ENCODE measurements at regions not wholly inside any gene's neighbourhood (a gene's known extent, or its start where the extent isn't known, plus 50 kb on each side); places are given as distances from the start of the nearest gene placed in this dataset.

GRCh38 chr3:76463501-76463900 is 576.4 kb upstream of the ROBO2 start:
- no peak overlapping the region for H3K4me2 ChIP-seq
- H3K36me3 ChIP-seq (ENCODE audit: low read depth) = no peaks in the 10 kb centered on the region
- ChIA-PET CTCF (no interaction called here), POLR2A (ENCODE audit: unreplicated experiment) (no interaction called here)
- H3K4me1 ChIP-seq (replicated peaks; ENCODE audit: insufficient read depth) = no peaks in the 10 kb centered on the region
- no peaks in the 10 kb centered on the region for H3K9me2 ChIP-seq (ENCODE audit: insufficient read depth)
- H3K79me2 ChIP-seq (ENCODE audit: low read depth) = no peaks in the 10 kb centered on the region
- no peak overlapping the region for H3K4me3 ChIP-seq
- no peak overlapping the region for H3K27ac ChIP-seq
- intact Hi-C loops (cut with micrococcal nuclease; ENCODE audit: unreplicated experiment) = no loop called here
- H3K27me3 ChIP-seq (ENCODE audit: insufficient read depth, low read depth) = no peaks in the 10 kb centered on the region
- H3F3A ChIP-seq (ENCODE audit: insufficient read depth, low read depth) = no peaks in the 10 kb centered on the region
- H3K9me3 ChIP-seq (ENCODE audit: insufficient read depth, low read depth) = no peaks in the 10 kb centered on the region; the same call in 1 of the 2 replicates
- no TSS peak for BruUV-seq (replicated peaks)
- DNase-seq = no peak
- no peak for TF ChIP-seq CTCF (conservative IDR thresholded peaks at IDR 0.05)
- TF ChIP-seq EZH2 (IDR thresholded peaks at IDR 0.05; ENCODE audit: low read depth) = no peak
- no peak overlapping the region for H2AFZ ChIP-seq
- H4K20me1 ChIP-seq (ENCODE audit: insufficient read depth) = no peaks in the 10 kb centered on the region

- BruUV-seq (replicated peaks) = no TSS peak
- Histone ChIP-seq H3K4me2 (no peak overlapping the region), H3K36me3 (ENCODE audit: low read depth) (no peaks in the 10 kb centered on the region), H3K4me3 (no peak overlapping the region), H3K9me3 (ENCODE audit: insufficient read depth, low read depth) (no peaks in the 10 kb centered on the region; the same call in 1 of the 2 replicates), H4K20me1 (ENCODE audit: insufficient read depth) (no peaks in the 10 kb centered on the region), H3K27ac (no peak overlapping the region), H3K4me1 (replicated peaks; ENCODE audit: insufficient read depth) (no peaks in the 10 kb centered on the region), H3K9me2 (ENCODE audit: insufficient read depth) (no peaks in the 10 kb centered on the region), H3K27me3 (ENCODE audit: insufficient read depth, low read depth) (no peaks in the 10 kb centered on the region), H3K79me2 (ENCODE audit: low read depth) (no peaks in the 10 kb centered on the region), H2AFZ (no peak overlapping the region), H3F3A (ENCODE audit: insufficient read depth, low read depth) (no peaks in the 10 kb centered on the region)
- CTCF ChIA-PET = no interaction called here
- intact Hi-C loops (cut with micrococcal nuclease; ENCODE audit: unreplicated experiment) = no loop called here
- POLR2A ChIA-PET (ENCODE audit: unreplicated experiment) = no interaction called here
- TF ChIP-seq CTCF (conservative IDR thresholded peaks at IDR 0.05) (no peak), EZH2 (IDR thresholded peaks at IDR 0.05; ENCODE audit: low read depth) (no peak)
- DNase-seq = no peak
These were observed 569.6 kb upstream of the ROBO2 start for GRCh38 chr3:76470285-76470684.

- H3K9me2 ChIP-seq (ENCODE audit: insufficient read depth) = no peaks in the 10 kb centered on the region
- ChIA-PET CTCF (no interaction called here), POLR2A (ENCODE audit: unreplicated experiment) (no interaction called here)
- H2AFZ ChIP-seq = no peak overlapping the region
- BruUV-seq (replicated peaks) = no TSS peak
- H4K20me1 ChIP-seq (ENCODE audit: insufficient read depth) = no peaks in the 10 kb centered on the region
- TF ChIP-seq EZH2 (IDR thresholded peaks at IDR 0.05; ENCODE audit: low read depth) (no peak), CTCF (conservative IDR thresholded peaks at IDR 0.05) (no peak)
- no peak overlapping the region for H3K27ac ChIP-seq
- no peaks in the 10 kb centered on the region for H3K27me3 ChIP-seq (ENCODE audit: insufficient read depth, low read depth)
- H3K9me3 ChIP-seq (ENCODE audit: insufficient read depth, low read depth) = no peaks in the 10 kb centered on the region
- H3K79me2 ChIP-seq (ENCODE audit: low read depth) = no peaks in the 10 kb centered on the region
- no peak overlapping the region for H3K4me3 ChIP-seq
- H3K4me1 ChIP-seq (replicated peaks; ENCODE audit: insufficient read depth) = no peaks in the 10 kb centered on the region
- no peaks in the 10 kb centered on the region for H3F3A ChIP-seq (ENCODE audit: insufficient read depth, low read depth)
- no peaks in the 10 kb centered on the region for H3K36me3 ChIP-seq (ENCODE audit: low read depth)
- no peak for DNase-seq
- intact Hi-C loops (cut with micrococcal nuclease; ENCODE audit: unreplicated experiment) = no loop called here
- no peak overlapping the region for H3K4me2 ChIP-seq
These were observed 565.3 kb upstream of the ROBO2 start for GRCh38 chr3:76474632-76475031.

All from PC-9 (cell line).